NT2/D1 (cell line): ENCODE measurements at regions not wholly inside any gene's neighbourhood (a gene's known extent, or its start where the extent isn't known, plus 50 kb on each side); places are given as distances from the start of the nearest gene placed in this dataset.

Experiments
- DNase-seq: peaks from one replicate; pipeline ENCODE4 v3.0.0-alpha.2; 2011; ENCODE audit warnings: low read depth, low spot score
- H3K27me3 ChIP-seq: 2 replicates; pipeline ENCODE4 v1.6.0; 2011; ENCODE audit warnings: mild to moderate bottlenecking; ENCODE audit not compliant: insufficient read length, insufficient read depth
- H3K36me3 ChIP-seq: 2 replicates; pipeline ENCODE4 v1.6.1; 2011; ENCODE audit warnings: mild to moderate bottlenecking, low read length, mixed read lengths; ENCODE audit not compliant: insufficient read depth, insufficient read length
- H3K4me1 ChIP-seq: 2 replicates; pipeline ENCODE4 v1.5.1; 2011; ENCODE audit not compliant: insufficient read depth, insufficient read length
- H3K4me3 ChIP-seq: 2 replicates; pipeline ENCODE4 v1.5.1; 2011; ENCODE audit warnings: low read depth; ENCODE audit not compliant: insufficient read length
- H3K9ac ChIP-seq: 2 replicates; pipeline ENCODE4 v1.6.0; 2011; ENCODE audit warnings: low read depth; ENCODE audit not compliant: insufficient read length
- H3K9me3 ChIP-seq: 2 replicates; pipeline ENCODE4 v1.5.1; 2011; ENCODE audit warnings: mild to moderate bottlenecking, low read length; ENCODE audit not compliant: insufficient read depth
- SUZ12 ChIP-seq: IDR thresholded peaks from 2 replicates; pipeline ENCODE4 v1.6.1; 2011; ENCODE audit not compliant: insufficient read length, insufficient read depth; ENCODE audit errors: extremely low read depth
- YY1 ChIP-seq: IDR thresholded peaks from 2 replicates; pipeline ENCODE4 v1.6.1; 2011; ENCODE audit not compliant: insufficient read length, insufficient read depth
- ZNF274 ChIP-seq: IDR thresholded peaks from 2 replicates; pipeline ENCODE4 v1.6.1; 2011; ENCODE audit warnings: mild to moderate bottlenecking, low read depth, low read length

DNA sequence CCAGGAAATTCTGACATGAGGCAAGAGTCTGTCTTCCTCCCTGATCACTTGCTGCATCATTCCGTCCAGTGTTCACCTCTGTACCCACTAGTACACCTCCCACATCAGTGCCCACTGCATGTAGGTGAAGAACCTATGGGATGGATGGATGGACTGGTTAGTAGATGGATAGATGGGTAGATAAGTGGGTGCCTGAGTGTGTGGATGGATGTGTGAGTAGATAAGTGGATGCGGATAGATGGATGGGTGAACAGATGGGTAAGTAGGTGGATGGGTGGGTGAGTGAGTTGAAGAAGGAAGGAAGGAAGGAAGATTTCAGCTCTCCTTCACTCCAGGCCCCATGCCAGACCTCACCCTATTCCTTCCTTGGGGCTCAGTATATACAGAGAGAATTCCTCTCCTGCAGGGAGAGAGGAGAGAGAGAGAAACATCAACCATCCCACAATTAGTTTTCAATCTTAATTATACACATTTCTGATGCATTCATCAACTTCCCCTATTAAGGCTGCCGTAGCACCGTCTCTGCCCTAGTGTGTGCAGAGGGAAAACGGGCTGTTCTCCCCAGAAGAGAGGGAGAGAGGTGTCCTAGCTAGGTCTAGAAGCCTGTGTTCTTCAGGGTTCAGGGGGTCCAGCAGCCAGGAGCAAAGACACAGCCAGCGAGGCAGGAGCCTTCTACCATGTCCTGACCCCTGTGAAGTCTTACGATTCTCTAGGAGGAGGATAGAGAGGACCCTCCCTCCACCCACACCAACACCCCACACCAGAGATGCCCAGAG, 125.3 kb downstream of the BUD13 start:
- no peaks in the 10 kb centered on the region for H3K4me1 ChIP-seq
- peaks cover 11% of the 10 kb centered on the region; the same call in 1 of the 2 replicates for H3K9me3 ChIP-seq
- DNase-seq, result no peak
- TF ChIP-seq ZNF274 (no peak), SUZ12 (no peak), YY1 (no peak)
- H3K9ac ChIP-seq, result no peak overlapping the region
- no peaks in the 10 kb centered on the region for H3K36me3 ChIP-seq
- no peak overlapping the region for H3K4me3 ChIP-seq
- peaks cover 6% of the 10 kb centered on the region for H3K27me3 ChIP-seq

- DNase-seq, result no peak
- Histone ChIP-seq H3K4me1 (no peaks in the 10 kb centered on the region), H3K4me3 (no peak overlapping the region), H3K36me3 (no peaks in the 10 kb centered on the region), H3K27me3 (peaks cover 6% of the 10 kb centered on the region), H3K9me3 (peaks cover 11% of the 10 kb centered on the region; the same call in 1 of the 2 replicates), H3K9ac (no peak overlapping the region)
- TF ChIP-seq ZNF274, result no peak
- TF ChIP-seq YY1, result no peak
- TF ChIP-seq SUZ12, result no peak
These were observed 126.6 kb downstream of the BUD13 start for GRCh38 chr11:116646191-116646590.

GRCh38 chr11:116644941-116645305, 127.9 kb downstream of the BUD13 start:
- Histone ChIP-seq H3K9me3 (peaks cover 11% of the 10 kb centered on the region; the same call in 1 of the 2 replicates), H3K36me3 (no peaks in the 10 kb centered on the region), H3K4me3 (no peak overlapping the region), H3K27me3 (peaks cover 6% of the 10 kb centered on the region), H3K4me1 (no peaks in the 10 kb centered on the region), H3K9ac (no peak overlapping the region)
- TF ChIP-seq ZNF274 (no peak), SUZ12 (no peak), YY1 (no peak)
- no peak for DNase-seq

GRCh38 chr11:116644201-116644940, 128.4 kb downstream of the BUD13 start:
- no peak overlapping the region for H3K9ac ChIP-seq
- H3K27me3 ChIP-seq, result peaks cover 8% of the 10 kb centered on the region
- no peaks in the 10 kb centered on the region for H3K36me3 ChIP-seq
- TF ChIP-seq ZNF274 (no peak), YY1 (no peak), SUZ12 (no peak)
- peaks cover 11% of the 10 kb centered on the region; the same call in 1 of the 2 replicates for H3K9me3 ChIP-seq
- no peaks in the 10 kb centered on the region for H3K4me1 ChIP-seq
- DNase-seq, result no peak
- H3K4me3 ChIP-seq, result no peak overlapping the region

- no peak overlapping the region for H3K4me3 ChIP-seq
- H3K36me3 ChIP-seq, result no peaks in the 10 kb centered on the region
- TF ChIP-seq YY1 (no peak), SUZ12 (no peak), ZNF274 (no peak)
- peaks cover 9% of the 10 kb centered on the region for H3K27me3 ChIP-seq
- H3K4me1 ChIP-seq, result no peaks in the 10 kb centered on the region
- no peak for DNase-seq
- H3K9ac ChIP-seq, result no peak overlapping the region
- H3K9me3 ChIP-seq, result peaks cover 11% of the 10 kb centered on the region; the same call in 1 of the 2 replicates
These were observed 129.3 kb downstream of the BUD13 start for GRCh38 chr11:116643521-116643920.

DNA sequence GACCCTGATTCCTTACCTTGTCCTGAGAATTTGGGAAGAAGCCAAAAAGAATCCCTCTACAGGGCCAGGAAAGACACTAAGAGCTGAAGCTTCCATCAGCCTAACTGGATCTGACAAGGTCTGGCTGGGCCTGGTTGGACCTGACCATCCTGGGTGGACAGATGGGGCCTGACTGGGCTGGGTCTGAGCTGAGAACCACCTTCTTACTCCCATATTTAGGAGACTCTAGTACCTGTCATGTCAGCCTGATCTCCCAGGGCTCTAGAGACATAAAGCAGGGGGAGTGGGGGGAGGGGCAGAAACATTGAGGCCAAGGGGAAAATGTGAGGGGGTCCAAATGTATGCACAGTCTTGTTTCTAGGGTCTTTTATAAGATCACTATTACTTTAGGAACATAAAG, 129.9 kb downstream of the BUD13 start:
- Histone ChIP-seq H3K4me3 (no peak overlapping the region), H3K9me3 (peaks cover 11% of the 10 kb centered on the region; the same call in 1 of the 2 replicates), H3K27me3 (peaks cover 9% of the 10 kb centered on the region), H3K36me3 (no peaks in the 10 kb centered on the region), H3K4me1 (no peaks in the 10 kb centered on the region), H3K9ac (no peak overlapping the region)
- TF ChIP-seq ZNF274, result no peak
- TF ChIP-seq YY1, result no peak
- TF ChIP-seq SUZ12, result no peak
- DNase-seq, result no peak

GRCh38 chr11:116642481-116642880, 130.3 kb downstream of the BUD13 start:
- H3K4me1 ChIP-seq, result no peaks in the 10 kb centered on the region
- TF ChIP-seq ZNF274 (no peak), SUZ12 (no peak), YY1 (no peak)
- peaks cover 8% of the 10 kb centered on the region for H3K27me3 ChIP-seq
- no peak for DNase-seq
- no peak overlapping the region for H3K9ac ChIP-seq
- peaks cover 11% of the 10 kb centered on the region; the same call in 1 of the 2 replicates for H3K9me3 ChIP-seq
- H3K4me3 ChIP-seq, result no peak overlapping the region
- no peaks in the 10 kb centered on the region for H3K36me3 ChIP-seq
